GM12865 (cell line): ENCODE measurements at regions not wholly inside any gene's neighbourhood (a gene's known extent, or its start where the extent isn't known, plus 50 kb on each side); places are given as distances from the start of the nearest gene placed in this dataset.

Source experiments
- DNase-seq: peaks from one replicate; pipeline ENCODE4 v3.0.0; 2010; ENCODE audit warnings: low read depth
- H3K4me3 ChIP-seq: 2 replicates; pipeline ENCODE4 v1.5.1; 2011; ENCODE audit warnings: mild to moderate bottlenecking, low read depth, low read length, control low read depth
- TF ChIP-seq, protein P1 (sequence below): IDR thresholded peaks from 2 replicates; pipeline ENCODE4 v1.5.1; 2011; ENCODE audit warnings: low read length, control low read depth, low read depth, inconsistent platforms; ENCODE audit not compliant: insufficient read depth; ENCODE audit errors: missing control alignments

DNA sequence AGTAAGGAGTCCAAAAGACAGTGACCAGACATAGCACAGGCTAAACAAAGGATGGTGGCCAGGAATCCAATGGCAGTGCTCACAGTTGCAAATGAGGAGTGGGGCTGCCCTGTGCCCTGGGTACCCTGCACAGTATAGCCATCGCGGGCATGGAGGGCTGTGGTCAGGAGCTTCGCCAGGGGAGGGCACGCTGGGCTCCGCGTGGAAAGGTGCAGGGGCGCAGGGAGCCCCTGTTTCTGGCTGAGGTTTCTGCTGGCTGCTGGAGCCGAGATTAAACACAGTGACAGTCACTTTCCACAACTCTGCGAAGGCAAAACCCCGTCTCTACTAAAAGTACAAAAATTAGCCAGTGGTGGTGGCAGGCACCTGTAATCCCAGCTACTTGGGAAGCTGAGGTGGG lies 194.7 kb downstream of the GALR1 start:
- DNase-seq: no peak
- TF ChIP-seq, protein P1, sequence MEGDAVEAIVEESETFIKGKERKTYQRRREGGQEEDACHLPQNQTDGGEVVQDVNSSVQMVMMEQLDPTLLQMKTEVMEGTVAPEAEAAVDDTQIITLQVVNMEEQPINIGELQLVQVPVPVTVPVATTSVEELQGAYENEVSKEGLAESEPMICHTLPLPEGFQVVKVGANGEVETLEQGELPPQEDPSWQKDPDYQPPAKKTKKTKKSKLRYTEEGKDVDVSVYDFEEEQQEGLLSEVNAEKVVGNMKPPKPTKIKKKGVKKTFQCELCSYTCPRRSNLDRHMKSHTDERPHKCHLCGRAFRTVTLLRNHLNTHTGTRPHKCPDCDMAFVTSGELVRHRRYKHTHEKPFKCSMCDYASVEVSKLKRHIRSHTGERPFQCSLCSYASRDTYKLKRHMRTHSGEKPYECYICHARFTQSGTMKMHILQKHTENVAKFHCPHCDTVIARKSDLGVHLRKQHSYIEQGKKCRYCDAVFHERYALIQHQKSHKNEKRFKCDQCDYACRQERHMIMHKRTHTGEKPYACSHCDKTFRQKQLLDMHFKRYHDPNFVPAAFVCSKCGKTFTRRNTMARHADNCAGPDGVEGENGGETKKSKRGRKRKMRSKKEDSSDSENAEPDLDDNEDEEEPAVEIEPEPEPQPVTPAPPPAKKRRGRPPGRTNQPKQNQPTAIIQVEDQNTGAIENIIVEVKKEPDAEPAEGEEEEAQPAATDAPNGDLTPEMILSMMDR: no peak
- H3K4me3 ChIP-seq: no peak overlapping the region

DNA sequence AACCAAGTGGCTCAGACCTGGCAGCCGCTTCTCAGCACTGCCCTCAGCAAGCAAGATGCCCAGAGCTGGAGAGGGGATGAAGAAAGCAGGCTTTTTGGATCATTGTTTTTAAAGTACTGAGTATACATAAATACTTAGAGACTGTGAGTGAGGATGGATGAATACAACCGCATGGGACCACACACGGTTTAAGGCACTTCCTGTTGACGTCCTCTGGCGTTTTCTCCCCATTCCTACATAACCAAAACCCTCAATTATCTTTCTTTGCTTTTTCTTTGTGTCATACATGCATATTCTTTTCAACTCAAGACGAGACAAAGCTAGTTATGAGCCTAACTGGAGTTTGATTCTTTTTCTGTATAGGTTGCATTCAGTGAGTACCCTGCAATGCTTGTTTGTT lies 198.4 kb downstream of the GALR1 start:
- DNase-seq: no peak
- no peak overlapping the region for H3K4me3 ChIP-seq
- TF ChIP-seq, protein P1: no peak

DNA sequence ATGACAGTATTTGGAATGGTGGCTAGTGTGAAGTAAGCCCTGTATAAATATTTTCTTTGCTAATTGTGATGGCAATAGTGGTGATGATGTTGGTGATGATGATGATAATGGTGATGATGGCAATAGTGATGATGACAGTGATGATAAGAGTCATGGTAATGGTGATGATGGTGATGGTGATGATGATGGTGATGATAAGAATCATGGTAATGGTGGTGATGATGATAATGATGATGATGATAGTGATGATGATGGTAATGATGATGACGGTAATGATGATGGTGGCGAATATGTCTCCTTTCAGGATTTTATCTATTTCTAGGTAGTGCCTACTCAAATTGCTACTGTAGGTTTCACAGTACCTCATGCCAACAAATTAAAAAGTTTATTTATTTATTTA lies 205.4 kb downstream of the GALR1 start:
- H3K4me3 ChIP-seq: no peak overlapping the region
- TF ChIP-seq, protein P1: no peak
- no peak for DNase-seq

DNA sequence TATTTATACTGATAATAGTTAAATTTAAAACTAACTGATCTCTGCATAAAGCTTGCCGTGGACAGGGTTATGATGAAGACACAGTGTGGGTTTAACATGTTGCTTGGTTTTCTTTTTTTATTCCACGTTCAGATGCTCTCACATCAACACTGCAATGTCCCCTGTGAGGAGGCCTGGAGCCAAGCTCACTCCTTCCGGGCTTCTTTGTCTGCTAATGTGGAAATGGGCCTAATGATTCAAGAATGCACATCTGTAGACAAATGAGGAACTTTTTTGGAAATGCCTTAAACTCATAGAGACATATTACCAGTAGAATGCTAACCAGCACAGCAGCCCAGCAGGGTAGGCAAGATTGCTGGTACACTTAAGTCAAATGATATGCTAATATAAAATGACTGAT lies 208.0 kb downstream of the GALR1 start:
- H3K4me3 ChIP-seq: no peak overlapping the region
- TF ChIP-seq, protein P1: no peak
- DNase-seq: no peak

DNA sequence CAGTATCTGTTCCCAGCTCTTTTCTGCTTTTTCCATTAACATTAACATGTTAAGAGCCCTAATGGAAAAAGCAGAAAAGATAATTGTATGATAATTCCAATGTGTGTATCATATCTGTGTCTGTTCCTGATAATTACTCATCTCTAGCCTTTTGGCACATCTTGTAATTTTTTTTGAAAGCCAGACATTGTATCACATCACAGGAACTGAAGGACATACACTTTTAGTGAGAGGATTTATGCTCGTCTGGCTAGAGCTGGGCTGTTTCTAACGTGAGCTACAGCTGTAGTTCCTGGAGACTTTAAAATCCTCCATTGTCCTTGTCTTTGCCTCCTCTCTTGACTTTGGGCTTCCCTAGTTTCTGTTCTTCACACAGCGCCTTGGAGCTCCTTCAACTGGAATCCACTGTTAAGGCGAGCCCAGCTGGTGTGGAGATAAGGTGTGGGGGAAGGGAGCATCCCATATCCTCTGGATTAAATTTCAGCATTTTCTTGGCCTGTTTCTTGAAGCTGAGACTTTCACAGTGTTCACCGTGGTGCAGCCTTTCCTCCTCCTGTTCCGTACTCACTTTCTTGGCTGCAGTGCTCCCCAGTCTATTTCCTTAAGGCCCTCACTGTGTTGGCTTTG lies 211.5 kb downstream of the GALR1 start:
- H3K4me3 ChIP-seq: no peak overlapping the region
- no peak for DNase-seq
- TF ChIP-seq, protein P1: no peak

DNA sequence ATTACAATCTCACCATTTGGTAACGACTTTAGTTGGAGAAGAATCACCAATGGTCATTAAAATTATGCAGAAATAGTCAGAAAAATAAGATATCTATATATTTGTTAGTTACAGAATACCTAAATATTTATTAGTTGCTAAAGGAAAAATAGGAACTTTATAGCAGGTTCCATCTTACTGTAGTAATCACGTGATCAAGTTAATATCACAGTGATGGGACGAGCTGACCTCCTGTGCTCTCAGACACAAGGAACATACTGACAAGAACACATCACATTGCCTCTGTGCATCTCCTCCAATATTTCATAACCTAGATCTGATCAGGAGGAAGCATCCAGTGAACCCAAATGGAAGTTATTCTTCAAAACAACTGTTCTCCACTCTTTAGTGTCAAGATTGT lies 215.3 kb downstream of the GALR1 start:
- TF ChIP-seq, protein P1: no peak
- no peak for DNase-seq

DNA sequence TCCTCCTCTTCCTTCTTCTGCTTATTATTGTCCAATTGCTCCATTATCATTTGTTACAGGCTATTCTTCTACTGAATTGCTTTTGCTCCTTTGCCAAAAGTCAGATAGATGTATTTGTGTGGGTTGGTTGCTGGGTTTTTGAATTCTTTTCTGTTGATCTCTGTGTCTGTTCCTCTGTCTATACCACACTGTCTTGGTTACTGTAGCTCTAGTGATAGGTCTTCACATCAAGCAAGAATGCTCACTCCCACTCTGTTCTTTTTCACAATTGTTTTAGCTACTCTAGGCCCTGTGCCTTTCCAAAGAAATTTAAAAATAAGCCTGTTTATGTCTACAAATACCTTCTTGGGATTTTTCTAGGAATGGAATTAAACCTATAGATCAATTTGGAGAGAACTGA lies 217.2 kb downstream of the GALR1 start:
- H3K4me3 ChIP-seq: no peak overlapping the region
- no peak for DNase-seq
- TF ChIP-seq, protein P1: no peak

More for the DNA sequence above, 215.3 kb downstream of the GALR1 start:
- no peak overlapping the region for H3K4me3 ChIP-seq
